SKM-1 treated with dmso at 0.1 percent for 144 hours (cell line): ENCODE measurements at regions not wholly inside any gene's neighbourhood (a gene's known extent, or its start where the extent isn't known, plus 50 kb on each side); places are given as distances from the start of the nearest gene placed in this dataset.
"Not testable (repeated sequence)": the region's sequence is repeated elsewhere in the genome, so short reads cannot be mapped to it uniquely, and the experiment has no call there.

Experiments used
- DNase-seq: peaks from one replicate; lab custom pipeline; 2025; ENCODE audit not compliant: unreplicated experiment; lab: John Stamatoyannopoulos, UW

GRCh38 chr18:52131845-52132244 is 208.2 kb upstream of the DCC start:
- DNase-seq: no peak

GRCh38 chr18:52136532-52136931 is 203.5 kb upstream of the DCC start:
- no peak for DNase-seq

GRCh38 chr18:52140986-52141385 is 199.0 kb upstream of the DCC start:
- no peak for DNase-seq

GRCh38 chr18:52150050-52150449 is 189.9 kb upstream of the DCC start:
- no peak for DNase-seq

- DNase-seq: no peak
Measured at GRCh38 chr18:52152036-52152435, 188.0 kb upstream of the DCC start.

- DNase-seq: no peak
Measured at GRCh38 chr18:52156166-52156565, 183.8 kb upstream of the DCC start.

GRCh38 chr18:52160636-52161035 is 179.4 kb upstream of the DCC start:
- no peak for DNase-seq

- DNase-seq: no peak
Measured at GRCh38 chr18:52163478-52163877, 176.5 kb upstream of the DCC start.

GRCh38 chr18:52168131-52168530 is 171.9 kb upstream of the DCC start:
- not testable (repeated sequence) for DNase-seq

GRCh38 chr18:52174220-52174619 is 165.8 kb upstream of the DCC start:
- no peak for DNase-seq

GRCh38 chr18:52175406-52175805 is 164.6 kb upstream of the DCC start:
- no peak for DNase-seq

GRCh38 chr18:52183107-52183506 is 156.9 kb upstream of the DCC start:
- no peak for DNase-seq

GRCh38 chr18:52190195-52190594 is 149.8 kb upstream of the DCC start:
- DNase-seq: no peak

GRCh38 chr18:52190631-52191030 is 149.4 kb upstream of the DCC start:
- DNase-seq: no peak

- no peak for DNase-seq
Measured at GRCh38 chr18:52200406-52200805, 139.6 kb upstream of the DCC start.

GRCh38 chr18:52200921-52201663 is 138.9 kb upstream of the DCC start:
- DNase-seq: no peak

GRCh38 chr18:52208646-52209045 is 131.4 kb upstream of the DCC start:
- no peak for DNase-seq

- no peak for DNase-seq
Measured at GRCh38 chr18:52216109-52216508, 123.9 kb upstream of the DCC start.

- no peak for DNase-seq
Measured at GRCh38 chr18:52216666-52217065, 123.3 kb upstream of the DCC start.

GRCh38 chr18:52219102-52219501 is 120.9 kb upstream of the DCC start:
- no peak for DNase-seq

GRCh38 chr18:52220062-52220591 is 119.9 kb upstream of the DCC start:
- no peak for DNase-seq

- no peak for DNase-seq
Measured at GRCh38 chr18:52222211-52222610, 117.8 kb upstream of the DCC start.

- DNase-seq: no peak
Measured at GRCh38 chr18:52227536-52227935, 112.5 kb upstream of the DCC start.
